WTC11 (cell line): ENCODE measurements at regions not wholly inside any gene's neighbourhood (a gene's known extent, or its start where the extent isn't known, plus 50 kb on each side); places are given as distances from the start of the nearest gene placed in this dataset.
"Not testable (repeated sequence)": the region's sequence is repeated elsewhere in the genome, so short reads cannot be mapped to it uniquely, and the experiment has no call there.

Experiments used
- ATAC-seq: fragments of 200-7000 bp; cut with Tn5 transposase; 2 replicates; pipeline ENCODE4 v1.10.0; 2021; ENCODE audit warnings: mild to moderate bottlenecking, moderate library complexity
- CTCF ChIA-PET: fragments of 300-600 bp; sonication (Branson Sonifier 250); formaldehyde crosslinking; loops from one replicate; lab custom pipeline; 2021; ENCODE audit warnings: antibody characterized with exemption; lab: Charles Lee
- POLR2A ChIA-PET: fragments of 350-600 bp; sonication (Branson Sonifier 250); formaldehyde crosslinking; loops from one replicate; lab custom pipeline; 2021; ENCODE audit warnings: antibody characterized with exemption; lab: Charles Lee
- DNase-seq: peaks from one replicate; pipeline ENCODE4 v3.0.0; 2021; ENCODE audit warnings: low spot score
- H3K27ac Mint-ChIP-seq: 2 replicates; pipeline ENCODE4 v1.8.0; 2021; ENCODE audit warnings: mixed read lengths
- H3K27me3 Mint-ChIP-seq: 2 replicates; pipeline ENCODE4 v1.8.0; 2021; ENCODE audit warnings: low read depth, mild to moderate bottlenecking, moderate library complexity, mixed read lengths
- H3K36me3 Mint-ChIP-seq: 2 replicates; pipeline ENCODE4 v1.8.0; 2021; ENCODE audit warnings: mixed read lengths
- H3K4me1 Mint-ChIP-seq: 2 replicates; pipeline ENCODE4 v1.8.0; 2022; ENCODE audit warnings: mixed read lengths
- H3K4me3 Mint-ChIP-seq: 2 replicates; pipeline ENCODE4 v1.8.0; 2021; ENCODE audit warnings: mild to moderate bottlenecking, moderate library complexity, mixed read lengths
- H3K9me3 Mint-ChIP-seq: 2 replicates; pipeline ENCODE4 v1.8.0; 2021; ENCODE audit warnings: mixed read lengths
- TF ChIP-seq, protein P1 (sequence below): fragments of 200-600 bp; IDR thresholded peaks from 2 replicates; pipeline ENCODE4 v1.8.0; 2022; ENCODE audit warnings: antibody characterized with exemption

DNA sequence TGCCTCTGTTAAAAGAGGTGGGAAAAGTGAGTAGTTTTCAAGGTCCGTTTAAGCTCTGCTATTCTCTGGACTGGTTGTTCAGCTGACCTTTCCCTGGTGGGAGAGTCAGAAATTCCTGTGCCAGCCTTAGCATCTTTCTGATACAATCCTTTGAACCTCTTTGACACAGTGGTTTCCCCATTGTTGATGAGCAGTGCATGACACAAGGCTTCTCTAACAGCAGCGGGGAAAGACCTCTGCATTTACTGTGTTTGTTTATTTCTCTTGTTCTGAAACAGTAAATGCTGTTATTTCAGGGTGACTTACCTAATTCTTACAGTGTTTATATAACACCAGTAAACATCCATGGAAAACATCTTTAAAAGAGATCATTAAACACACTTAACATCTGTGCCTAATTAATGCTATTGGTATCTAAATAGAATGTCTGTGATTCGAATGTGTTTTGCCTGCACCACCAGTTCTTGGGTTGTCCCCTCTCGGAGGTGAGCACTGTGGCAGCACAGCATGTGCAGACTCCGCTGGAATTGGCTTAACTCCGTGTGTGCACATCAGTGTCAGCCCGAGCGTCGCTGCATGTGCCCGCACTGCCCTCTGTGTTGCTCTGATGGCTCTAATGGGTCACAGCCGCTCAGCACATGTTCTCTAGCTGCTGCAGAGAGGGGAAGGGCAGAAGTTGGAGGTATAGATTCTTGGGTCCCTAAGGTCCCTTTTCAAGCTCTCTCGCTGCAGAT is 104.3 kb downstream of the TBC1D26 start:
- POLR2A ChIA-PET, H3K9me3 Mint-ChIP-seq, H3K27ac Mint-ChIP-seq, H3K36me3 Mint-ChIP-seq, H3K4me1 Mint-ChIP-seq, DNase-seq, ATAC-seq, CTCF ChIA-PET, H3K27me3 Mint-ChIP-seq, H3K4me3 Mint-ChIP-seq: not testable (repeated sequence)

DNA sequence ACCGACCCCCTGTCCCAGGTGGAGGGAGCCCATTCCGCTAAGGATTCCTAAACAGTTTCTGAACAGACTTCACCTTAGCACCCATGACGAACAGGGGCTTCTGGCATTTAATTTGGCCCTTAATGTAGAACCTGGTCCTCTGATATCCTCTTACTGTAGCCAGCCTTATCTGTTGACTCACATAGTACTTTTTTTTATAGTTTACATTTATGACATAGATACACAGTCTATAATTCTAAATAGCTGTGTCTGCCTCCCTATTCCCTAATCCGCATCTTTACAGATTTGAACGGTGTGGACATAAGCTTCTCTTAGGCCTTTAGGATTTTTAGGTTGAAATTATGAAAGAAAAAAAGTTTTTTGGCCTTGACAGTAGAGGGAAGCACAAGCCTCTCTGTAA is 104.9 kb downstream of the TBC1D26 start:
- ATAC-seq, DNase-seq, H3K36me3 Mint-ChIP-seq, POLR2A ChIA-PET, CTCF ChIA-PET, H3K4me1 Mint-ChIP-seq, H3K27me3 Mint-ChIP-seq, H3K9me3 Mint-ChIP-seq, H3K27ac Mint-ChIP-seq, H3K4me3 Mint-ChIP-seq: not testable (repeated sequence)

- H3K36me3 Mint-ChIP-seq, ATAC-seq, H3K4me1 Mint-ChIP-seq, H3K4me3 Mint-ChIP-seq, H3K27ac Mint-ChIP-seq, DNase-seq, H3K27me3 Mint-ChIP-seq, CTCF ChIA-PET, H3K9me3 Mint-ChIP-seq, POLR2A ChIA-PET: not testable (repeated sequence)
Measured at GRCh38 chr17:15847447-15848229, 97.3 kb upstream of the ADORA2B start.

DNA sequence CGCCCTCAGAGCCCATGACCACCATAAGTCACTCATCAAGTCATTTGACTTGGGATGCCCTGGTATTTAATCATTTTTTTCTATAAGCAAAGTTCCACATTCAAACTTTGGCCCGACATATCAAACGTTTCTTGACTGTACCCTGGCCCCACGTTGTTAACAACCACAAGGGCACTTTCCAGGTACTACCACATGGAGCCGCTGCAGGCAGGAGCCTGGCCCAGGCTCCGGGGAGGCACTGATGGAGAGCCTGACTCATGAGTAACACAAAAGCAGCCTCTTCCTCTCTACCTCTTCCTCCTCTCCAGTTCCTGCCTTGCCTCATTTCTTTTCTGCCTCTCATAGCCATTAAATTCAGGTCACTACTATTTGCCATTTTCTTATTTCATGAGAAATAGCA is 95.9 kb upstream of the ADORA2B start:
- H3K4me1 Mint-ChIP-seq, H3K27ac Mint-ChIP-seq, POLR2A ChIA-PET, H3K4me3 Mint-ChIP-seq, H3K9me3 Mint-ChIP-seq, H3K36me3 Mint-ChIP-seq, H3K27me3 Mint-ChIP-seq, CTCF ChIA-PET: not testable (repeated sequence)
- DNase-seq (peak; percentile 65), ATAC-seq (peak; percentile 98)
- TF ChIP-seq, protein P1, sequence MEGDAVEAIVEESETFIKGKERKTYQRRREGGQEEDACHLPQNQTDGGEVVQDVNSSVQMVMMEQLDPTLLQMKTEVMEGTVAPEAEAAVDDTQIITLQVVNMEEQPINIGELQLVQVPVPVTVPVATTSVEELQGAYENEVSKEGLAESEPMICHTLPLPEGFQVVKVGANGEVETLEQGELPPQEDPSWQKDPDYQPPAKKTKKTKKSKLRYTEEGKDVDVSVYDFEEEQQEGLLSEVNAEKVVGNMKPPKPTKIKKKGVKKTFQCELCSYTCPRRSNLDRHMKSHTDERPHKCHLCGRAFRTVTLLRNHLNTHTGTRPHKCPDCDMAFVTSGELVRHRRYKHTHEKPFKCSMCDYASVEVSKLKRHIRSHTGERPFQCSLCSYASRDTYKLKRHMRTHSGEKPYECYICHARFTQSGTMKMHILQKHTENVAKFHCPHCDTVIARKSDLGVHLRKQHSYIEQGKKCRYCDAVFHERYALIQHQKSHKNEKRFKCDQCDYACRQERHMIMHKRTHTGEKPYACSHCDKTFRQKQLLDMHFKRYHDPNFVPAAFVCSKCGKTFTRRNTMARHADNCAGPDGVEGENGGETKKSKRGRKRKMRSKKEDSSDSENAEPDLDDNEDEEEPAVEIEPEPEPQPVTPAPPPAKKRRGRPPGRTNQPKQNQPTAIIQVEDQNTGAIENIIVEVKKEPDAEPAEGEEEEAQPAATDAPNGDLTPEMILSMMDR, result peak; percentile 28; the same call in 1 of the 2 replicates

GRCh38 chr17:15850071-15850470 is 94.9 kb upstream of the ADORA2B start:
- H3K9me3 Mint-ChIP-seq, POLR2A ChIA-PET, DNase-seq, H3K27ac Mint-ChIP-seq, CTCF ChIA-PET, H3K4me1 Mint-ChIP-seq, ATAC-seq, H3K27me3 Mint-ChIP-seq, H3K36me3 Mint-ChIP-seq, H3K4me3 Mint-ChIP-seq: not testable (repeated sequence)

GRCh38 chr17:15850687-15851086 is 94.2 kb upstream of the ADORA2B start:
- H3K4me3 Mint-ChIP-seq, DNase-seq, POLR2A ChIA-PET, H3K9me3 Mint-ChIP-seq, H3K27me3 Mint-ChIP-seq, H3K4me1 Mint-ChIP-seq, ATAC-seq, H3K27ac Mint-ChIP-seq, CTCF ChIA-PET, H3K36me3 Mint-ChIP-seq: not testable (repeated sequence)

- CTCF ChIA-PET, H3K4me1 Mint-ChIP-seq, ATAC-seq, POLR2A ChIA-PET, H3K9me3 Mint-ChIP-seq, DNase-seq, H3K27ac Mint-ChIP-seq, H3K4me3 Mint-ChIP-seq, H3K27me3 Mint-ChIP-seq, H3K36me3 Mint-ChIP-seq: not testable (repeated sequence)
Measured at GRCh38 chr17:15852863-15853262, 92.1 kb upstream of the ADORA2B start.

- DNase-seq, POLR2A ChIA-PET, H3K4me3 Mint-ChIP-seq, H3K27ac Mint-ChIP-seq, ATAC-seq, CTCF ChIA-PET: not testable (repeated sequence)
- Mint-ChIP-seq H3K36me3 (peaks cover 15% of the 10 kb centered on the region), H3K9me3 (peaks cover 13% of the 10 kb centered on the region), H3K4me1 (peaks cover 17% of the 10 kb centered on the region), H3K27me3 (peaks cover 12% of the 10 kb centered on the region)
Measured at GRCh38 chr17:15856191-15856590, 88.7 kb upstream of the ADORA2B start.

DNA sequence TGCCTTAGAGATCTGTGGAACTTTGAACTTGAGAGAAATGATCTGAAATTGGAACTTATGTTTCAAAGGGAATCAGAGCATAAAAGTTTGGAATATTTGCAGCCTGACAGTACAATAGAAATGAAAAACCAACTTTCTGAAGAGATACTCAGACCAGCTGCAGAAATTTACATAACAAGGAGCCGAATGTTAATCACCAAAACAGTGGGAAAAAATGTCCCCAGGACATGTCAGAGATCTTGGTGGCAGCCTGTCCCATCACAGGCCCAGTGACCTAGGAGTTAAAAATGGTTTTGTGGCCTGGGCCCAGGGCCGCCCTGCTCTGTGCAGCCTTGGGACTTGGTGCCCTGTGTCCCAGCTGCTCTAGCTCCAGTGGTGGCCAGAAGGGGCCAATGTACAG is 88.2 kb upstream of the ADORA2B start:
- CTCF ChIA-PET, DNase-seq, ATAC-seq, H3K4me3 Mint-ChIP-seq, H3K27ac Mint-ChIP-seq, POLR2A ChIA-PET: not testable (repeated sequence)
- H3K36me3 Mint-ChIP-seq, result peaks cover 19% of the 10 kb centered on the region
- peaks cover 17% of the 10 kb centered on the region for H3K4me1 Mint-ChIP-seq
- H3K9me3 Mint-ChIP-seq, result peaks cover 18% of the 10 kb centered on the region
- peaks cover 15% of the 10 kb centered on the region for H3K27me3 Mint-ChIP-seq

DNA sequence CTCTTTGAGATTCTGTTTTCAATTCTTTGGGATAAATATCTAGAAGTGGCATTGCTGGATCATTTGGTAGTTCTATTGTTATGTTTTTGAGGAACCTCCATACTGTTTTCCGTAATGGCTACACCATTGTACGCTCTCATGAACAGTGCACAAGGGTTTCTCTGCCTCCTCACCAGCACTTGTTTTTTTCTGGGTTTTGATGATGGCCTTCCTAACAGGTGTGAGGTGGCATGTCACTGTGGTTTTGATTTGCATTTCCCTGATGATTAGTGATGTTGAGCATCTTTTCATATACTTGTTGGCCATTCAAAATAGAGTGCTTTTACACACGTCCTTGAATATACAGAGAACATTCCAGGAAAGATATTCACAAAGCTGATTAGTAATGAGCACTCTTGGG is 86.8 kb upstream of the ADORA2B start:
- ATAC-seq, H3K27ac Mint-ChIP-seq, POLR2A ChIA-PET, H3K4me3 Mint-ChIP-seq, DNase-seq, CTCF ChIA-PET: not testable (repeated sequence)
- Mint-ChIP-seq H3K27me3 (peaks cover 16% of the 10 kb centered on the region), H3K4me1 (peaks cover 17% of the 10 kb centered on the region), H3K9me3 (peaks cover 21% of the 10 kb centered on the region), H3K36me3 (peaks cover 21% of the 10 kb centered on the region)

DNA sequence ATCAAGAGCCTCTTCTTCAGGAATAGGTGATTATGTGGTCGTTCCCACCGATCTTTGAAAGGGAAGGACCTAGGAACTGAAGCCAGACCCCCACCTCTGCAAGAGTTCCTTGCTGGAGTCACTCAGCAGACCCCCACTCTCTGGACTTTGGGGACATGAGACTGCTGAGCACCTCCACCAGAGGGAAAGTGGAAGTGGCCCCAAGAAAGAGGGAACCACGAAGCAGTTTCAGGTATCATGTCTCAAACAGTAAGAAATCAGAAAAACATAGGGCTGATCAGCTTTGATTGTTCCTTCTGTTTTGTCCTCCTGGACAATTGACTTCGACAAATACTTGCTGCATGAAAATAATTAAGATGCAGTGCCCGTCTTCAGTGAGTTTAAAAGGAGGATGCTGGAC is 84.2 kb upstream of the ADORA2B start:
- Mint-ChIP-seq H3K4me1 (peaks cover 24% of the 10 kb centered on the region), H3K36me3 (peaks cover 21% of the 10 kb centered on the region), H3K27me3 (peaks cover 16% of the 10 kb centered on the region), H3K9me3 (peaks cover 21% of the 10 kb centered on the region)
- H3K27ac Mint-ChIP-seq, POLR2A ChIA-PET, CTCF ChIA-PET, DNase-seq, H3K4me3 Mint-ChIP-seq, ATAC-seq: not testable (repeated sequence)
